Tibial nerve (tissue), 4 donors: ENCODE measurements at regions not wholly inside any gene's neighbourhood (a gene's known extent, or its start where the extent isn't known, plus 50 kb on each side); places are given as distances from the start of the nearest gene placed in this dataset.

ENCODE experiments used
- CTCF ChIP-seq, 5 experiments: fragments of 200-600 bp in 3 of 5; fragments of 450-650 bp in 2 of 5; sonication (generic) in 3 of 5; IDR thresholded peaks; one replicate each; pipeline ENCODE4 v1.5.1; 2016 to 2019; ENCODE audit warnings: antibody characterized with exemption in 5 of 5, mild to moderate bottlenecking in 3 of 5, moderate library complexity in 2 of 5
- EP300 ChIP-seq, 2 donors: sonication (generic); formaldehyde crosslinking; IDR thresholded peaks; one replicate each; pipeline ENCODE4 v1.6.1; 2017; ENCODE audit warnings: antibody characterized with exemption in 2 of 2, mild to moderate bottlenecking in 1 of 2

GRCh38 chr2:47666332-47666731, 95.5 kb upstream of the KCNK12 start:
- TF ChIP-seq EP300 (IDR thresholded peaks at IDR 0.05) = no peak
- TF ChIP-seq CTCF (IDR thresholded peaks at IDR 0.05) = no peak
